ENCODE measurements at regions not wholly inside any gene's neighbourhood (a gene's known extent, or its start where the extent isn't known, plus 50 kb on each side); places are given as distances from the start of the nearest gene placed in this dataset.

- Histone ChIP-seq H3K4me1 (ENCODE audit: control insufficient read depth in 2 of 3, insufficient read depth in 2 of 3, low read depth in 1 of 3, low read length in 3 of 3) (peaks cover 0 to 7% (median 7%) of the 10 kb centered on the region in 3 donors), H3K4me3 (ENCODE audit: low read length in 3 of 3) (no peak overlapping the region), H3K9ac (ENCODE audit: low read length in 3 of 3) (no peak overlapping the region), H3K9me3 (ENCODE audit: control insufficient read depth in 2 of 3, insufficient read depth in 1 of 3, low read length in 3 of 3) (no peaks in the 10 kb centered on the region), H3K36me3 (ENCODE audit: control insufficient read depth in 2 of 3, insufficient read depth in 3 of 3, low read length in 3 of 3) (no peaks in the 10 kb centered on the region), H3K27me3 (ENCODE audit: control insufficient read depth, insufficient read depth, low read length) (no peaks in the 10 kb centered on the region), H3K27ac (ENCODE audit: low read depth in 2 of 2, low read length in 2 of 2) (no peak overlapping the region)
- DNase-seq (peak in 1 of 5 donors; percentile 40), FAIRE-seq (no peak)
- no peak for TF ChIP-seq CTCF (IDR thresholded peaks at IDR 0.05; ENCODE audit: borderline replicate concordance, extremely low read depth, insufficient read depth)
- intact Hi-C loops (cut with DNase I) = no loop called here
Measured at GRCh38 chr1:47547753-47548573, 110.1 kb downstream of the FOXD2 start.

- no peak overlapping the region for H3K9ac ChIP-seq (ENCODE audit: low read length in 3 of 3)
- H3K36me3 ChIP-seq (ENCODE audit: control insufficient read depth in 2 of 3, insufficient read depth in 3 of 3, low read length in 3 of 3) = no peaks in the 10 kb centered on the region
- FAIRE-seq = no peak
- no peak overlapping the region for H3K4me3 ChIP-seq (ENCODE audit: low read length in 3 of 3)
- H3K4me1 ChIP-seq (ENCODE audit: control insufficient read depth in 2 of 3, insufficient read depth in 2 of 3, low read depth in 1 of 3, low read length in 3 of 3) = peaks cover 0 to 7% (median 7%) of the 10 kb centered on the region in 3 donors
- no peaks in the 10 kb centered on the region for H3K9me3 ChIP-seq (ENCODE audit: control insufficient read depth in 2 of 3, insufficient read depth in 1 of 3, low read length in 3 of 3)
- DNase-seq = no peak
- no peak overlapping the region for H3K27ac ChIP-seq (ENCODE audit: low read depth in 2 of 2, low read length in 2 of 2)
- intact Hi-C loops (cut with DNase I) = no loop called here
- H3K27me3 ChIP-seq (ENCODE audit: control insufficient read depth, insufficient read depth, low read length) = no peaks in the 10 kb centered on the region
- TF ChIP-seq CTCF (IDR thresholded peaks at IDR 0.05; ENCODE audit: borderline replicate concordance, extremely low read depth, insufficient read depth) = no peak
Measured at GRCh38 chr1:47548637-47549036, 110.8 kb downstream of the FOXD2 start.

GRCh38 chr1:47549532-47549931 is 111.7 kb downstream of the FOXD2 start:
- Histone ChIP-seq H3K27ac (ENCODE audit: low read depth in 2 of 2, low read length in 2 of 2) (no peak overlapping the region), H3K36me3 (ENCODE audit: control insufficient read depth in 2 of 3, insufficient read depth in 3 of 3, low read length in 3 of 3) (no peaks in the 10 kb centered on the region), H3K4me1 (ENCODE audit: control insufficient read depth in 2 of 3, insufficient read depth in 2 of 3, low read depth in 1 of 3, low read length in 3 of 3) (peaks cover 0 to 10% (median 7%) of the 10 kb centered on the region in 3 donors), H3K9ac (ENCODE audit: low read length in 3 of 3) (no peak overlapping the region), H3K27me3 (ENCODE audit: control insufficient read depth, insufficient read depth, low read length) (no peaks in the 10 kb centered on the region), H3K4me3 (ENCODE audit: low read length in 3 of 3) (no peak overlapping the region), H3K9me3 (ENCODE audit: control insufficient read depth in 2 of 3, insufficient read depth in 1 of 3, low read length in 3 of 3) (no peaks in the 10 kb centered on the region)
- no peak for TF ChIP-seq CTCF (IDR thresholded peaks at IDR 0.05; ENCODE audit: borderline replicate concordance, extremely low read depth, insufficient read depth)
- FAIRE-seq (no peak), DNase-seq (no peak)
- intact Hi-C loops (cut with DNase I) = no loop called here

Measured in kidney (tissue), 13 donors.